ENCODE measurements at regions not wholly inside any gene's neighbourhood (a gene's known extent, or its start where the extent isn't known, plus 50 kb on each side); places are given as distances from the start of the nearest gene placed in this dataset.
A peak's percentile ranks its signal among the peaks of the same experiment; 100 is the strongest.

DNA sequence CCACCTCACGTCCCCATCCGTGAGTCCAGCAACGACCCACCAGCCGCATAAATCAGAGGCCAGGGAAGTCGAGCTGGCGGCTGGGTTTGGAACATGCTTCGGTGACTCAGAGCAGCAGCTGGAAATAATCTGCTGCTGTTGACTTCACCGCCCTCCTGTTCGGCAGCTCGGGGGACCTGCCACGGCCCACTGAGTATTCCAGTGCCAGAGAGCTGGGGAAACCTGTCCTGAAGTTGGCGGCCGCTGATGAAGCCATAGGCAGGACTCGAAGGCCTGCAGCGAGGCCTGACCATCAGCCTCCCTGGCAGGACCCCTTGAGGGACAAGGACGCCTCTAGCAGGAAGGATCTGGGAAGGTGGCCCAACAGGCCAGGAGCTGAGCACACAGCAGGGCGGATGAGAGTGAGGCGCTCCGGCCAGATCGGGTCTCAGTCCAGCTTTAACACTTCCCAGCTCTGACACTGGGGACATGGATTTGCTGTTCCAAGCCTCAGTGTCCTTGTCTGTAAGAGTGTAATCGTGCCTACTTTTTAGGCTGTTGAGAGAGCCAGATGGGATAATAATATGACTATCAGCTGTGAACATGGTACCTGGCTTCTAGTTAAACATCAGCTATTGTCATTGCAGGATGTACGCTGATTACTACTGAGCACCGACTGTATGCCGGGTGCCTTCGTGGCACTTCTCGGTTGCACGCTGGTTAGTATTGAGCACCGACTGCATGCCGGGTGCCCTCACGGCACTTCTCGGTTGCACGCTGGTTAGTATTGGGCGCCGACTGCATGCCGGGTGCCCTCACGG lies 50.4 kb upstream of the CIBAR2 start:
- H3K27ac ChIP-seq (ENCODE audit: control insufficient read depth, insufficient read depth, low read length): no peak overlapping the region
- peak overlapping the region; percentile 43 for H2AFZ ChIP-seq (ENCODE audit: control insufficient read depth, low read length)
- no peak for DNase-seq (ENCODE audit: low read depth, low spot score)
- no peaks in the 10 kb centered on the region for H4K20me1 ChIP-seq (ENCODE audit: control insufficient read depth, extremely low read depth, insufficient read depth, low read length)
- H3K4me2 ChIP-seq (ENCODE audit: control insufficient read depth, extremely low read depth, insufficient read depth, low read depth, low read length): peak overlapping the region; percentile 57
- no peak for FAIRE-seq
- dilution Hi-C loops (cut with MboI; ENCODE audit: extremely low pct_ligation_motif_present, low sequenced_read_pairs): no loop called here
- H3K27me3 ChIP-seq (ENCODE audit: control insufficient read depth, extremely low read depth, insufficient read depth, low read length): peaks cover 2% of the 10 kb centered on the region
- H3K9me1 ChIP-seq (ENCODE audit: control insufficient read depth, extremely low read depth, insufficient read depth, low read length): no peaks in the 10 kb centered on the region
- H3K4me3 ChIP-seq (ENCODE audit: control insufficient read depth in 2 of 3, extremely low read depth in 1 of 3, insufficient read depth in 2 of 3, low read depth in 1 of 3, low read length in 3 of 3): no peak overlapping the region
- no peaks in the 10 kb centered on the region for H3K79me2 ChIP-seq (ENCODE audit: control insufficient read depth, insufficient read depth, low read length)
- no peak for TF ChIP-seq CTCF (optimal IDR thresholded peaks at IDR 0.05 in 1 of 3, IDR thresholded peaks at IDR 0.05 in 1 of 3, conservative IDR thresholded peaks at IDR 0.05 in 1 of 3; ENCODE audit: extremely low read depth in 1 of 3, insufficient read depth in 2 of 3, low read length in 3 of 3)
- no peak for TF ChIP-seq EZH2 (IDR thresholded peaks at IDR 0.05; ENCODE audit: low read length)
- no peaks in the 10 kb centered on the region for H3K36me3 ChIP-seq (ENCODE audit: control insufficient read depth in 2 of 2, extremely low read depth in 1 of 2, insufficient read depth in 2 of 2, low read length in 2 of 2)
- H3K9ac ChIP-seq (ENCODE audit: control insufficient read depth, extremely low read depth, insufficient read depth, low read length): no peak overlapping the region
- no peaks in the 10 kb centered on the region for H3K9me3 ChIP-seq (ENCODE audit: control insufficient read depth, low read depth, low read length)
- peaks cover 29% of the 10 kb centered on the region for H3K4me1 ChIP-seq (ENCODE audit: control insufficient read depth, extremely low read depth, insufficient read depth, low read length)

- no peaks in the 10 kb centered on the region for H3K79me2 ChIP-seq (ENCODE audit: control insufficient read depth, insufficient read depth, low read length)
- no peaks in the 10 kb centered on the region for H3K36me3 ChIP-seq (ENCODE audit: control insufficient read depth in 2 of 2, extremely low read depth in 1 of 2, insufficient read depth in 2 of 2, low read length in 2 of 2)
- no peaks in the 10 kb centered on the region for H3K9me1 ChIP-seq (ENCODE audit: control insufficient read depth, extremely low read depth, insufficient read depth, low read length)
- FAIRE-seq (no peak), DNase-seq (ENCODE audit: low read depth, low spot score) (no peak)
- dilution Hi-C loops (cut with MboI; ENCODE audit: extremely low pct_ligation_motif_present, low sequenced_read_pairs): no loop called here
- no peaks in the 10 kb centered on the region for H3K9me3 ChIP-seq (ENCODE audit: control insufficient read depth, low read depth, low read length)
- no peak overlapping the region for H3K27ac ChIP-seq (ENCODE audit: control insufficient read depth, insufficient read depth, low read length)
- H3K4me2 ChIP-seq (ENCODE audit: control insufficient read depth, extremely low read depth, insufficient read depth, low read depth, low read length): no peak overlapping the region
- H4K20me1 ChIP-seq (ENCODE audit: control insufficient read depth, extremely low read depth, insufficient read depth, low read length): no peaks in the 10 kb centered on the region
- peaks cover 29% of the 10 kb centered on the region for H3K4me1 ChIP-seq (ENCODE audit: control insufficient read depth, extremely low read depth, insufficient read depth, low read length)
- H3K4me3 ChIP-seq (ENCODE audit: control insufficient read depth in 2 of 3, extremely low read depth in 1 of 3, insufficient read depth in 2 of 3, low read depth in 1 of 3, low read length in 3 of 3): no peak overlapping the region
- no peak overlapping the region for H3K9ac ChIP-seq (ENCODE audit: control insufficient read depth, extremely low read depth, insufficient read depth, low read length)
- TF ChIP-seq EZH2 (IDR thresholded peaks at IDR 0.05; ENCODE audit: low read length): no peak
- TF ChIP-seq CTCF (optimal IDR thresholded peaks at IDR 0.05 in 1 of 3, IDR thresholded peaks at IDR 0.05 in 1 of 3, conservative IDR thresholded peaks at IDR 0.05 in 1 of 3; ENCODE audit: extremely low read depth in 1 of 3, insufficient read depth in 2 of 3, low read length in 3 of 3): no peak
- H3K27me3 ChIP-seq (ENCODE audit: control insufficient read depth, extremely low read depth, insufficient read depth, low read length): no peaks in the 10 kb centered on the region
- no peak overlapping the region for H2AFZ ChIP-seq (ENCODE audit: control insufficient read depth, low read length)
Observed at GRCh38 chr16:85163278-85164112, 51.2 kb upstream of the CIBAR2 start.
